Spleen (tissue), 11 donors: ENCODE measurements at regions not wholly inside any gene's neighbourhood (a gene's known extent, or its start where the extent isn't known, plus 50 kb on each side); places are given as distances from the start of the nearest gene placed in this dataset.
"Not testable (repeated sequence)": the region's sequence is repeated elsewhere in the genome, so short reads cannot be mapped to it uniquely, and the experiment has no call there.

Experiments
- DNase-seq: peaks from one replicate; pipeline ENCODE4 v3.0.0-alpha.2; 2020
- H3K27ac ChIP-seq, 8 donors: fragments of 200-600 bp; sonication (generic) in 7 of 8; 1 replicate in 4 of 8; 2 replicates in 4 of 8; pipeline versions ENCODE4 v1.5.0 to v1.8.0; 2016 to 2021; ENCODE audit warnings: inconsistent platforms in 4 of 8, mild to moderate bottlenecking in 4 of 8, moderate library complexity in 1 of 8
- H3K27me3 ChIP-seq, 7 donors: fragments of 200-600 bp; sonication (generic) in 6 of 7; replicated peaks in 1 of 7; 1 replicate in 4 of 7; 2 replicates in 3 of 7; pipeline versions ENCODE4 v1.5.0 to v1.8.0; 2016 to 2021; ENCODE audit warnings: inconsistent platforms in 3 of 7, mild to moderate bottlenecking in 1 of 7
- H3K36me3 ChIP-seq, 6 donors: fragments of 200-600 bp; sonication (generic) in 5 of 6; 1 replicate in 4 of 6; 2 replicates in 2 of 6; pipeline versions ENCODE4 v1.5.0 to v1.8.0; 2016 to 2021; ENCODE audit warnings: inconsistent platforms in 2 of 6
- H3K4me1 ChIP-seq, 6 donors: fragments of 200-600 bp; sonication (generic) in 5 of 6; 1 replicate in 3 of 6; 2 replicates in 3 of 6; pipeline versions ENCODE4 v1.5.0 to v1.8.0; 2016 to 2021; ENCODE audit warnings: inconsistent platforms in 3 of 6
- H3K4me3 ChIP-seq, 8 donors: fragments of 200-600 bp; sonication (generic) in 7 of 8; 1 replicate in 4 of 8; 2 replicates in 4 of 8; pipeline versions ENCODE4 v1.5.0 to v1.8.0; 2016 to 2021; ENCODE audit warnings: inconsistent platforms in 4 of 8, mild to moderate bottlenecking in 4 of 8, moderate library complexity in 2 of 8
- H3K9me3 ChIP-seq, 8 donors: fragments of 200-600 bp; sonication (generic) in 7 of 8; 1 replicate in 4 of 8; 2 replicates in 4 of 8; pipeline versions ENCODE4 v1.5.0 to v1.8.0; 2016 to 2021; ENCODE audit warnings: inconsistent platforms in 4 of 8
- WGBS, 5 donors: extraction: QIAGEN DNeasy Blood & Tissue Kit in 3 of 5; methylation state at CpG; one replicate each; pipeline versions ENCODE4 v1.1.5 to v1.1.7; 2013 to 2018; 5-methylcytosine and 5-hydroxymethylcytosine counted together
- intact Hi-C: fragments of 100-400 bp; cut with DNase I; formaldehyde crosslinking; loops from one replicate; pipeline ENCODE4 v1.15.0; 2023; ENCODE audit warnings: low total_unique reads
- TF ChIP-seq, protein P1 (sequence below), 11 experiments: fragments of 200-600 bp in 7 of 11; fragments of 450-650 bp in 4 of 11; sonication (generic) in 4 of 11; IDR thresholded peaks in 8 of 11; conservative IDR thresholded peaks in 3 of 11; 1 replicate in 7 of 11; 2 replicates in 4 of 11; pipeline versions ENCODE4 v1.4.0 to v1.8.0; 2016 to 2021; ENCODE audit warnings: antibody characterized with exemption in 11 of 11, inconsistent platforms in 4 of 11, mild to moderate bottlenecking in 1 of 11
- donor health status: healthy with polysubstance abuse.
- donor health status: DM: no; HTN: no; CAD: no; lungs with moderate emphysema.
- donor health status: DM: no; HTN: no; CAD: no.
- donor health status: Bipolar disorder and iron deficiency.
- donor health status: healthy.
- donor health status: DM: no; HTN: no; CAD: no.
- donor health status: DM: yes; HTN: yes; CAD: no.

DNA sequence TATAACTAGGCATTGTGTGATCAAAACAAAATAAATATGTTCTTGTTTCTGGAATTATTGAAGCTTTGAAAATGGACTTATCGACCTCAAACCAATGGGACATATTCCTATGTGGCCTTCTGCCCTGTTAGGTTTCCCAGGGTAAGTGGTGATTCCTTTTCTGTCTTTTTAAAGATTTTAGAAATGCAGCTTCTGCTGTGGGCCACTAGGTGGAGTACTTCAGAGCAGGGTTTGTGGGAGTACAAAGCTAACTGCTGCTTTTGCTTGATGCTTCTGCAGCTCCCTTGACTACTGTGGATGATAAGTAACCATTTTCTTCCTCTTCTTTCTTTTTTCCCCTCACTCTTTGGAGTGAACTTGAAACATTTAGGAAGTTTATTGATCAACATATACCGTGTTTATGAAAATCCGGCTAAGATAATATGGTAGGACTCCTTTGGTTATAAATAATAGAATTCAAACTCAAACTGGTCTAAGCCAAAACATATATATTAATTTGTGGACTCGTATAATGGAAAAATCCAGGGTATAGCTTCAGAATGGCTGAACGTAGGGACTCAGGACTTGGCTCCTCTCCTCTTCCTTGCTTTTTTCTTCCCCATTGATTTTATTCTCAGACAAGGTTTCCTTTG lies 1737.7 kb upstream of the DEFB115 start:
- H3K36me3 ChIP-seq, H3K4me3 ChIP-seq, intact Hi-C loops, H3K27ac ChIP-seq, H3K4me1 ChIP-seq, DNase-seq, H3K27me3 ChIP-seq: not testable (repeated sequence)
- peaks cover 0 to 21% (median 7%) of the 10 kb centered on the region in 8 donors for H3K9me3 ChIP-seq
- 42 to 49% (median 47%) methylated on average over 5 of the region's 5 CpGs for WGBS, 5 donors
- TF ChIP-seq, protein P1, sequence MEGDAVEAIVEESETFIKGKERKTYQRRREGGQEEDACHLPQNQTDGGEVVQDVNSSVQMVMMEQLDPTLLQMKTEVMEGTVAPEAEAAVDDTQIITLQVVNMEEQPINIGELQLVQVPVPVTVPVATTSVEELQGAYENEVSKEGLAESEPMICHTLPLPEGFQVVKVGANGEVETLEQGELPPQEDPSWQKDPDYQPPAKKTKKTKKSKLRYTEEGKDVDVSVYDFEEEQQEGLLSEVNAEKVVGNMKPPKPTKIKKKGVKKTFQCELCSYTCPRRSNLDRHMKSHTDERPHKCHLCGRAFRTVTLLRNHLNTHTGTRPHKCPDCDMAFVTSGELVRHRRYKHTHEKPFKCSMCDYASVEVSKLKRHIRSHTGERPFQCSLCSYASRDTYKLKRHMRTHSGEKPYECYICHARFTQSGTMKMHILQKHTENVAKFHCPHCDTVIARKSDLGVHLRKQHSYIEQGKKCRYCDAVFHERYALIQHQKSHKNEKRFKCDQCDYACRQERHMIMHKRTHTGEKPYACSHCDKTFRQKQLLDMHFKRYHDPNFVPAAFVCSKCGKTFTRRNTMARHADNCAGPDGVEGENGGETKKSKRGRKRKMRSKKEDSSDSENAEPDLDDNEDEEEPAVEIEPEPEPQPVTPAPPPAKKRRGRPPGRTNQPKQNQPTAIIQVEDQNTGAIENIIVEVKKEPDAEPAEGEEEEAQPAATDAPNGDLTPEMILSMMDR (IDR thresholded peaks at IDR 0.05 in 8 of 11, conservative IDR thresholded peaks at IDR 0.05 in 3 of 11), result peak in 5 of 11 experiments; percentile 23 to 61 (median 35)

- DNase-seq, H3K27ac ChIP-seq, intact Hi-C loops, H3K36me3 ChIP-seq, H3K4me3 ChIP-seq, H3K27me3 ChIP-seq, H3K4me1 ChIP-seq: not testable (repeated sequence)
- WGBS, 5 donors, result 33 to 46% (median 42%) methylated on average over 4 of the region's 4 CpGs
- H3K9me3 ChIP-seq, result peaks cover 0 to 12% (median 6%) of the 10 kb centered on the region in 8 donors
These were observed 1723.8 kb upstream of the DEFB115 start for GRCh38 chr20:29533566-29534177.

GRCh38 chr20:29566901-29567635 lies 1690.4 kb upstream of the DEFB115 start:
- H3K36me3 ChIP-seq, H3K4me3 ChIP-seq, intact Hi-C loops, H3K27ac ChIP-seq, H3K4me1 ChIP-seq, DNase-seq: not testable (repeated sequence)
- Histone ChIP-seq H3K9me3 (peaks cover 0 to 10% (median 0%) of the 10 kb centered on the region in 8 donors), H3K27me3 (peaks cover 0 to 12% (median 0%) of the 10 kb centered on the region in 7 donors)
- 54 to 78% (median 55%) methylated on average over 33 to 44 of the region's 44 CpGs for WGBS, 5 donors

DNA sequence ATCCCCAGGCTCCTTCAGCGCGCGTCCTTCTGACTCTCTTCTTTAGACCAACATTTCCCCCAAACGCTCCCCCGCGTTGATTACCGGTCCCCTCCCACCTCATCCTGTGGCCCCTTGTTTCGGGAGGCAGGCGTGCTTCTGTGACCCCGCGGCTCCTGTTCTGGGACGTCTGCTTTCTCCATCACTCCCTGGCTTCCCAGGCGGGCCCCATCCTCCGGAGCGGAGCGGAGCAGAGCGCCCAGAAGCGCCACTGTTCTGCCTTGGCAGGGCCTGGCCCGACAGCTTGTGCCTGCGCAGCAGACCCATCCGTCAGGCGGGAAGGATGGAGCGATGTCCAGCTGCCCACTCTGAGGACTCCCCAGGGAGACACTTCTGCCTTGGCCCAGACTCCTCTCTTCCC lies 1689.8 kb upstream of the DEFB115 start:
- 45 to 61% (median 54%) methylated on average over 16 to 23 of the region's 23 CpGs for WGBS, 5 donors
- DNase-seq, intact Hi-C loops: not testable (repeated sequence)

GRCh38 chr20:29570126-29570525 lies 1687.3 kb upstream of the DEFB115 start:
- H3K27ac ChIP-seq, H3K4me3 ChIP-seq, intact Hi-C loops, H3K4me1 ChIP-seq, H3K36me3 ChIP-seq, DNase-seq: not testable (repeated sequence)
- peaks cover 0 to 10% (median 0%) of the 10 kb centered on the region in 8 donors for H3K9me3 ChIP-seq
- H3K27me3 ChIP-seq, result peaks cover 0 to 12% (median 0%) of the 10 kb centered on the region in 7 donors
- WGBS, 5 donors, result 42 to 79% (median 69%) methylated on average over 3 to 5 of the region's 5 CpGs

More for the DNA sequence above, 1689.8 kb upstream of the DEFB115 start:
- H3K27ac ChIP-seq, H3K4me3 ChIP-seq, H3K4me1 ChIP-seq, H3K36me3 ChIP-seq: not testable (repeated sequence)
- peaks cover 0 to 12% (median 0%) of the 10 kb centered on the region in 7 donors for H3K27me3 ChIP-seq
- H3K9me3 ChIP-seq, result peaks cover 0 to 10% (median 0%) of the 10 kb centered on the region in 8 donors

GRCh38 chr20:29589530-29589929 lies 1667.9 kb upstream of the DEFB115 start:
- H3K4me3 ChIP-seq, H3K4me1 ChIP-seq, H3K9me3 ChIP-seq, H3K27me3 ChIP-seq, H3K27ac ChIP-seq, intact Hi-C loops, DNase-seq, H3K36me3 ChIP-seq: not testable (repeated sequence)
- WGBS, 5 donors, result 70 to 88% (median 79%) methylated on average over 2 of the region's 2 CpGs

DNA sequence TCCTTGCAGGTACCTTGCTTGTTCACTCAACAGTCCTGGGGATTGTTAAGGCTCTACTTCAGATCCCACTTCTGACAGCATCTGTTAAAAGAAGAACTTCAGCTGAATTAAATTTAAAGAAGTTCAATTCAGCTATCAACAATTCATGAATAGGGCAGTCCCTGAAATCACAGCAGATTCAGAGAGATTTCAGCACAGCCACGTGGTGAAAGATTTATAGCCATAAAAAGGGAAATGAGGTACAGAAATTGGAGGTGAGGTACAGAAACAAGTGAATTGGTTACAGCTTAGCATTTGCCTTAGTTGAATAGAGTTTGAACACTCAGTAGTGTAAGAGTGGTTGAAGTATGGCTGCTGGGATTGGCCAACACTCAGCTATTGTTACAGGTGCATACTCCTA lies 1653.3 kb upstream of the DEFB115 start:
- H3K27ac ChIP-seq, H3K4me1 ChIP-seq, H3K4me3 ChIP-seq, intact Hi-C loops, H3K27me3 ChIP-seq, H3K9me3 ChIP-seq, H3K36me3 ChIP-seq, DNase-seq: not testable (repeated sequence)
- 3 to 10% (median 5%) methylated on average over 1 of the region's 1 CpG for WGBS, 5 donors

DNA sequence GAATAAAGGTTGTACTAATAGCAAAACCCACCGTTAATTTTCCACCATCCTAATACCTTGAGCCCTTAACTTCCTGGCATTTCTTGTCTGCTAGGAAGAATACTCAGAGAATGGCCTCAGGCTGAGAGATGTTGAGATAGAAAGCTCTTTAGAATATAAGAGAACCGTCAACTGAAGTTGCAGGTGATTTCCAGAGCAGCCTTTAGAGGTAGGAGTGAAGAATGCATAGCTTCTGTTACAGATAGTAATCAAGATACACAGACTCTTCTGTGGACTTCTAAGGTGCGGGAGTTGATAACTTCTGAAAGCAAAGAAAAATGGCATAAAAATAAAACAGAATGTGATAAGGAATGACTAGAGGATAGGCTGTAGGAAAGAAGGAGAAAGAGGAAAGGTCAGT lies 1651.3 kb upstream of the DEFB115 start:
- H3K27me3 ChIP-seq, H3K4me3 ChIP-seq, H3K4me1 ChIP-seq, H3K36me3 ChIP-seq, intact Hi-C loops, H3K9me3 ChIP-seq, DNase-seq, H3K27ac ChIP-seq: not testable (repeated sequence)
- WGBS, 5 donors, result 58 to 72% (median 70%) methylated on average over 3 of the region's 3 CpGs

GRCh38 chr20:29629395-29629794 lies 1628.1 kb upstream of the DEFB115 start:
- DNase-seq, H3K27me3 ChIP-seq, H3K4me3 ChIP-seq, intact Hi-C loops, H3K4me1 ChIP-seq, H3K36me3 ChIP-seq, H3K27ac ChIP-seq: not testable (repeated sequence)
- peaks cover 0 to 32% (median 10%) of the 10 kb centered on the region in 8 donors for H3K9me3 ChIP-seq
- WGBS, 5 donors, result 52 to 96% (median 89%) methylated on average over 1 of the region's 1 CpG
